ENCODE measurements at regions not wholly inside any gene's neighbourhood (a gene's known extent, or its start where the extent isn't known, plus 50 kb on each side); places are given as distances from the start of the nearest gene placed in this dataset.
"Not testable (repeated sequence)": the region's sequence is repeated elsewhere in the genome, so short reads cannot be mapped to it uniquely, and the experiment has no call there.

GRCh38 chr3:56938530-56938929 is 121.9 kb upstream of the SPATA12 start:
- Histone ChIP-seq H3K4me3 (no peak overlapping the region), H3K36me3 (replicated peaks in 1 of 2) (no peaks in the 10 kb centered on the region), H3K27ac (no peak overlapping the region), H3K27me3 (no peaks in the 10 kb centered on the region), H3K4me1 (replicated peaks in 1 of 2) (no peaks in the 10 kb centered on the region), H3K9me3 (replicated peaks in 1 of 3) (no peaks in the 10 kb centered on the region)
- intact Hi-C loops (cut with DNase I): no loop called here
- TF ChIP-seq POLR2A (IDR thresholded peaks at IDR 0.05) (no peak), CTCF (IDR thresholded peaks at IDR 0.05) (no peak)
- WGBS, 4 donors: 85 to 91% (median 88%) methylated on average over 8 of the region's 8 CpGs
- DNase-seq: peak in 1 of 7 donors; percentile 61

- no peaks in the 10 kb centered on the region for H3K9me3 ChIP-seq (replicated peaks in 1 of 3)
- no peaks in the 10 kb centered on the region for H3K4me1 ChIP-seq (replicated peaks in 1 of 2)
- H3K27me3 ChIP-seq: no peaks in the 10 kb centered on the region
- DNase-seq: no peak
- no peak overlapping the region for H3K27ac ChIP-seq
- intact Hi-C loops (cut with DNase I): no loop called here
- H3K36me3 ChIP-seq (replicated peaks in 1 of 2): no peaks in the 10 kb centered on the region
- TF ChIP-seq POLR2A (IDR thresholded peaks at IDR 0.05): no peak
- no peak for TF ChIP-seq CTCF (IDR thresholded peaks at IDR 0.05)
- no peak overlapping the region for H3K4me3 ChIP-seq
These were observed 122.9 kb upstream of the SPATA12 start for GRCh38 chr3:56937580-56937979.

- H3K4me3 ChIP-seq: no peak overlapping the region
- TF ChIP-seq CTCF (IDR thresholded peaks at IDR 0.05): no peak
- H3K4me1 ChIP-seq (replicated peaks in 1 of 2): no peaks in the 10 kb centered on the region
- DNase-seq: no peak
- H3K36me3 ChIP-seq (replicated peaks in 1 of 2): no peaks in the 10 kb centered on the region
- no peaks in the 10 kb centered on the region for H3K27me3 ChIP-seq
- H3K9me3 ChIP-seq (replicated peaks in 1 of 3): no peaks in the 10 kb centered on the region
- WGBS, 4 donors: 92 to 100% (median 94%) methylated on average over 1 of the region's 1 CpG
- intact Hi-C loops (cut with DNase I): no loop called here
- H3K27ac ChIP-seq: no peak overlapping the region
These were observed 124.7 kb upstream of the SPATA12 start for GRCh38 chr3:56935811-56936210.

GRCh38 chr3:56934481-56934880 is 126.0 kb upstream of the SPATA12 start:
- WGBS, 4 donors: 94 to 98% (median 96%) methylated on average over 6 to 25 of the region's 26 CpGs
- H3K27me3 ChIP-seq; intact Hi-C loops (cut with DNase I); H3K4me1 ChIP-seq (replicated peaks in 1 of 2); H3K9me3 ChIP-seq (replicated peaks in 1 of 3); H3K4me3 ChIP-seq; H3K27ac ChIP-seq; DNase-seq; H3K36me3 ChIP-seq (replicated peaks in 1 of 2): not testable (repeated sequence)

- intact Hi-C loops (cut with DNase I): no loop called here
- Histone ChIP-seq H3K4me1 (replicated peaks in 1 of 2) (peaks cover 0 to 2% of the 10 kb centered on the region in 2 donors), H3K4me3 (no peak overlapping the region), H3K36me3 (replicated peaks in 1 of 2) (no peaks in the 10 kb centered on the region), H3K27me3 (no peaks in the 10 kb centered on the region), H3K9me3 (replicated peaks in 1 of 3) (no peaks in the 10 kb centered on the region), H3K27ac (no peak overlapping the region)
- DNase-seq: no peak
- TF ChIP-seq POLR2A (IDR thresholded peaks at IDR 0.05): no peak
- no peak for TF ChIP-seq CTCF (IDR thresholded peaks at IDR 0.05)
- WGBS, 4 donors: 95 to 100% (median 97%) methylated on average over 1 of the region's 1 CpG
These were observed 126.7 kb upstream of the SPATA12 start for GRCh38 chr3:56933803-56934202.

All from adrenal gland (tissue), 9 donors.